ENCODE measurements at regions not wholly inside any gene's neighbourhood (a gene's known extent, or its start where the extent isn't known, plus 50 kb on each side); places are given as distances from the start of the nearest gene placed in this dataset.
"Not testable (repeated sequence)": the region's sequence is repeated elsewhere in the genome, so short reads cannot be mapped to it uniquely, and the experiment has no call there.

DNA sequence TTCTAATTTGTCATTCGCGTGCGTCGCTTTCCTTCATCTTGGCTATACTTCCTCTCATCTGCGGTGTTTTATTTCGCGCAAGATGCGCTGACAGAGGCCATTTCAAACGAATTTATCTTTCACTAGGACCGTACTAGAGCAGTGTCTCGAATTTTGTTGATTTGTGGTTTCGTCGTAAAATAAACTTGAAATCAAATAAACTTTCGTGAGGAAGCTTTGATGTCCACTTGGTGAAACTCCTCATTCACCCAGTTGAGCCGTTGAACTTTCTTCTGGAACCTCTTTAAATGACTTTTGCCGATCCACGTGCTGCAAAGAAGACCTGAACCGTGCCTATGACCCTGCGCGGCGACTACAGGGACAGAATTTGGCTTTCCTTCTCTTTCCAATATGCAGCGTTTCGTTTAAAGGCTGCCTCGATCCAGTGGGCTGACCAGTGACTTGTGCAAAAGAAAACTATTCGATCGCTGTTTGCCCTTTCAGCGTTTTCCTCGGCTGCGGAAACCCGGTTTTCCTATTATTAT lies 163.9 kb upstream of the PPP1R3A start:
- TF ChIP-seq, protein P1, sequence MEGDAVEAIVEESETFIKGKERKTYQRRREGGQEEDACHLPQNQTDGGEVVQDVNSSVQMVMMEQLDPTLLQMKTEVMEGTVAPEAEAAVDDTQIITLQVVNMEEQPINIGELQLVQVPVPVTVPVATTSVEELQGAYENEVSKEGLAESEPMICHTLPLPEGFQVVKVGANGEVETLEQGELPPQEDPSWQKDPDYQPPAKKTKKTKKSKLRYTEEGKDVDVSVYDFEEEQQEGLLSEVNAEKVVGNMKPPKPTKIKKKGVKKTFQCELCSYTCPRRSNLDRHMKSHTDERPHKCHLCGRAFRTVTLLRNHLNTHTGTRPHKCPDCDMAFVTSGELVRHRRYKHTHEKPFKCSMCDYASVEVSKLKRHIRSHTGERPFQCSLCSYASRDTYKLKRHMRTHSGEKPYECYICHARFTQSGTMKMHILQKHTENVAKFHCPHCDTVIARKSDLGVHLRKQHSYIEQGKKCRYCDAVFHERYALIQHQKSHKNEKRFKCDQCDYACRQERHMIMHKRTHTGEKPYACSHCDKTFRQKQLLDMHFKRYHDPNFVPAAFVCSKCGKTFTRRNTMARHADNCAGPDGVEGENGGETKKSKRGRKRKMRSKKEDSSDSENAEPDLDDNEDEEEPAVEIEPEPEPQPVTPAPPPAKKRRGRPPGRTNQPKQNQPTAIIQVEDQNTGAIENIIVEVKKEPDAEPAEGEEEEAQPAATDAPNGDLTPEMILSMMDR (IDR thresholded peaks at IDR 0.05; ENCODE audit: insufficient read depth, low read length), result no peak
- DNase-seq (ENCODE audit: low read depth), result peak; percentile 47
- H3K4me3 ChIP-seq (ENCODE audit: low read depth, low read length), result peak overlapping the region; percentile 62

- TF ChIP-seq, protein P1 (IDR thresholded peaks at IDR 0.05; ENCODE audit: insufficient read depth, low read length), result peak; percentile 63
- DNase-seq (ENCODE audit: low read depth), result peak; percentile 88
- no peak overlapping the region for H3K4me3 ChIP-seq (ENCODE audit: low read depth, low read length)
These were observed 163.0 kb upstream of the PPP1R3A start for GRCh38 chr7:114081606-114082425.

DNA sequence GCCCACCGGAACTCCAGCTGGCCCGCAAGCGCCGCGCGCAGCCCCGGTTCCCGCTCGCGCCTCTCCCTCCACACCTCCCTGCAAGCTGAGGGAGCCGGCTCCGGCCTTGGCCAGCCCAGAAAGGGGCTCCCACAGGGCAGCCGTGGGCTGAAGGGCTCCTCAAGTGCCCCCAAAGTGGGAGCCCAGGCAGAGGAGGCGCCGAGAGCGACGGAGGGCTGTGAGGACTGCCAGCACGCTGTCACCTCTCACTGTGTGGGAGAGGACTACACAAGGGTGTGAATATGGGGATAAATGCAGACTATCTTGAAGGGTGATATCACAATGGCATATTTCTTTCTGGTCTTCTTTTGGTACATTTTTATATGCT lies 158.3 kb upstream of the PPP1R3A start:
- DNase-seq (ENCODE audit: low read depth); H3K4me3 ChIP-seq (ENCODE audit: low read depth, low read length): not testable (repeated sequence)

DNA sequence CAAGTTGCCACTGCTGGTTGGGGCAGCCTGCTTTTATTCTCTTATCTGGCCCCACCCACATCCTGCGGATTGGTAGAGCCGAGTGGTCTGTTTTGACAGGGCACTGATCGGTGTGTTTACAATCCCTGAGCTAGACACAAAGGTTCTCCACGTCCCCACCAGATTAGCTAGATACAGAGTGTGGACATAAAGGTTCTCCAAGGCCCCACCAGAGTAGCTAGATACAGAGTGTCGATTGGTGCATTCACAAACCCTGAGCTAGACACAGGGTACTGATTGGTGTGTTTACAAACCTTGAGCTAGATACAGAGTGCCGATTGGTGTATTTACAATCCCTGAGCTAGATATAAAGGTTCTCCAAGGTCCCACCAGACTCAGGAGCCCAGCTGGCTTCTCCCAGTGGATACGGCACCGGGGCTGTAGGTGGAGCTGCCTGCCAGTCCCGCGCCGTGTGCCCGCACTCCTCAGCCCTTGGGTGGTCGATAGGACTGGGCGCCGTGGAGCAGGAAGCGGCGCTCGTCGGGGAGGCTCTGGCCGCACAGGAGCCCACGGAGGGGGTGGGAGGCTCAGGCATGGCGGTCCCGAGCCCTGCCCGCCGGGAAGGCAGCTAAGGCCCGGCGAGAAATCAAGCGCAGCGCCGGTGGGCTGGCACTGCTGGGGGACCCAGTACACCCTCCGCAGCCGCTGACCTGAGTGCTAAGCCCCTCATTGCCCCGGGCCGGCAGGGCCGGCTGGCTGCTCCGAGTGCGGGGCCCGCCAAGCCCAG lies 157.8 kb upstream of the PPP1R3A start:
- DNase-seq (ENCODE audit: low read depth); H3K4me3 ChIP-seq (ENCODE audit: low read depth, low read length): not testable (repeated sequence)

GRCh38 chr7:114073701-114074100 lies 154.9 kb upstream of the PPP1R3A start:
- TF ChIP-seq, protein P1 (IDR thresholded peaks at IDR 0.05; ENCODE audit: insufficient read depth, low read length), result no peak
- H3K4me3 ChIP-seq (ENCODE audit: low read depth, low read length), result no peak overlapping the region
- no peak for DNase-seq (ENCODE audit: low read depth)

- DNase-seq (ENCODE audit: low read depth), result peak; percentile 76
- no peak overlapping the region for H3K4me3 ChIP-seq (ENCODE audit: low read depth, low read length)
- TF ChIP-seq, protein P1 (IDR thresholded peaks at IDR 0.05; ENCODE audit: insufficient read depth, low read length), result no peak
These were observed 151.4 kb upstream of the PPP1R3A start for GRCh38 chr7:114070246-114070645.

GRCh38 chr7:114062810-114063209 lies 144.0 kb upstream of the PPP1R3A start:
- TF ChIP-seq, protein P1 (IDR thresholded peaks at IDR 0.05; ENCODE audit: insufficient read depth, low read length), result no peak

More at GRCh38 chr7:114062810-114063209, 144.0 kb upstream of the PPP1R3A start:
- H3K4me3 ChIP-seq (ENCODE audit: low read depth, low read length), result no peak overlapping the region
- DNase-seq (ENCODE audit: low read depth), result no peak
